OCI-LY1 (cell line): ENCODE measurements at regions not wholly inside any gene's neighbourhood (a gene's known extent, or its start where the extent isn't known, plus 50 kb on each side); places are given as distances from the start of the nearest gene placed in this dataset.

Experiments used
- EZH2 ChIP-seq: fragments of 200-600 bp; sonication (generic), shearing (Covaris generic); IDR thresholded peaks from 2 replicates; pipeline ENCODE4 v1.8.0; 2017; ENCODE audit warnings: borderline replicate concordance, mixed run types, mild to moderate bottlenecking, antibody characterized with exemption, low read length, moderate library complexity, mixed read lengths
- TF ChIP-seq, protein P1 (sequence below): fragments of 200-600 bp; sonication (generic), shearing (Covaris generic); IDR thresholded peaks from 2 replicates; pipeline ENCODE4 v1.5.1; 2017; ENCODE audit warnings: mild to moderate bottlenecking, antibody characterized with exemption, low read length, moderate library complexity, mixed read lengths

DNA sequence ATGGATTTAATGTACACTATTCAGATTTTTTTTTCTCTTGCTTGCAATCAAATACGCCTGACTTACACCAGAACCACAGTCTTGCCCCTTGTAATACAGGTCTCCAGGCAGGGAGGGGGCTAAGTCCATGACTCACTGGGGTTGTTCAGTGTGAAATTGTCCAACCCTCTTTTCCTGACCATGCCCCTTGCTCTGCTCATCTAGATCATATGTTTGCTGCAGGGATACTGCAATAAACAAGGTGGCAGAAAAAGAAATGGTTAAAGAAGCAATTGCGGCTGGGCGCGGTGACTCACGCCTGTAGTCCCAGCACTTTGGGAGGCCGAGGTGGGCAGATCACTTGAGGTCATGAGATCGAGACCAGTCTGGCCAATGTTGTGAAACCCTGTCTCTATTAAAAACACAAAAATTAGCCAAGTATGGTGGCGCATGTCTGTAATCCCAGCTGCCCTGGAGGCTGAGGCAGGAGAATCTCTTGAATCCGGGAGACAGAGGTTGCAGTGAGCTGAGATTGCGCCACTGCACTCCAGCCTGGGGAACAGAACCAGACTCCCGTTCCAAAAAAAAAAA is 85.5 kb downstream of the TMEM130 start:
- TF ChIP-seq, protein P1, sequence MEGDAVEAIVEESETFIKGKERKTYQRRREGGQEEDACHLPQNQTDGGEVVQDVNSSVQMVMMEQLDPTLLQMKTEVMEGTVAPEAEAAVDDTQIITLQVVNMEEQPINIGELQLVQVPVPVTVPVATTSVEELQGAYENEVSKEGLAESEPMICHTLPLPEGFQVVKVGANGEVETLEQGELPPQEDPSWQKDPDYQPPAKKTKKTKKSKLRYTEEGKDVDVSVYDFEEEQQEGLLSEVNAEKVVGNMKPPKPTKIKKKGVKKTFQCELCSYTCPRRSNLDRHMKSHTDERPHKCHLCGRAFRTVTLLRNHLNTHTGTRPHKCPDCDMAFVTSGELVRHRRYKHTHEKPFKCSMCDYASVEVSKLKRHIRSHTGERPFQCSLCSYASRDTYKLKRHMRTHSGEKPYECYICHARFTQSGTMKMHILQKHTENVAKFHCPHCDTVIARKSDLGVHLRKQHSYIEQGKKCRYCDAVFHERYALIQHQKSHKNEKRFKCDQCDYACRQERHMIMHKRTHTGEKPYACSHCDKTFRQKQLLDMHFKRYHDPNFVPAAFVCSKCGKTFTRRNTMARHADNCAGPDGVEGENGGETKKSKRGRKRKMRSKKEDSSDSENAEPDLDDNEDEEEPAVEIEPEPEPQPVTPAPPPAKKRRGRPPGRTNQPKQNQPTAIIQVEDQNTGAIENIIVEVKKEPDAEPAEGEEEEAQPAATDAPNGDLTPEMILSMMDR: no peak
- TF ChIP-seq EZH2: no peak
